ENCODE measurements at regions not wholly inside any gene's neighbourhood (a gene's known extent, or its start where the extent isn't known, plus 50 kb on each side); places are given as distances from the start of the nearest gene placed in this dataset.

- no peaks in the 10 kb centered on the region for H3K79me2 ChIP-seq (ENCODE audit: low read depth)
- H3K9ac ChIP-seq, result no peak overlapping the region
- H3K27ac ChIP-seq, result no peak overlapping the region
- no peak overlapping the region for H2AFZ ChIP-seq (replicated peaks)
- H3K27me3 ChIP-seq, result no peaks in the 10 kb centered on the region
- H3K4me1 ChIP-seq, result no peaks in the 10 kb centered on the region
- no peak overlapping the region for H3K4me2 ChIP-seq
- Mint-ChIP-seq H3K27ac (no peak overlapping the region), H3K27me3 (ENCODE audit: insufficient read depth, low read depth) (peaks cover 2% of the 10 kb centered on the region), H3K4me3 (no peak overlapping the region), H3K36me3 (no peaks in the 10 kb centered on the region), H3K9me3 (no peaks in the 10 kb centered on the region), H3K4me1 (peaks cover 7% of the 10 kb centered on the region)
- H4K20me1 ChIP-seq (ENCODE audit: low read depth), result no peaks in the 10 kb centered on the region
- no peak for DNase-seq (ENCODE audit: low spot score)
- H3F3A ChIP-seq (ENCODE audit: low read depth), result no peaks in the 10 kb centered on the region
- no peak overlapping the region for H3K4me3 ChIP-seq
- H3K9me3 ChIP-seq (ENCODE audit: low read depth), result no peaks in the 10 kb centered on the region
- no peaks in the 10 kb centered on the region for H3K36me3 ChIP-seq
- no peak for TF ChIP-seq EZH2phosphoT487 (IDR thresholded peaks at IDR 0.05)
- no peak for TF ChIP-seq EZH2 (IDR thresholded peaks at IDR 0.05)
- no peak for TF ChIP-seq CTCF (IDR thresholded peaks at IDR 0.05)
Measured at GRCh38 chr3:69669070-69669469, 70.2 kb upstream of the MITF start.

- H3K4me3 ChIP-seq, result no peak overlapping the region
- no peak overlapping the region for H3K27ac ChIP-seq
- peaks cover 5% of the 10 kb centered on the region for H3K9me3 Mint-ChIP-seq
- no peaks in the 10 kb centered on the region for H3K4me1 ChIP-seq
- H3K36me3 ChIP-seq, result no peaks in the 10 kb centered on the region
- no peaks in the 10 kb centered on the region for H4K20me1 ChIP-seq (ENCODE audit: low read depth)
- H3K9ac ChIP-seq, result no peak overlapping the region
- H3K27me3 Mint-ChIP-seq (ENCODE audit: insufficient read depth, low read depth), result peaks cover 2% of the 10 kb centered on the region
- H3F3A ChIP-seq (ENCODE audit: low read depth), result no peaks in the 10 kb centered on the region
- H3K9me3 ChIP-seq (ENCODE audit: low read depth), result no peaks in the 10 kb centered on the region
- H3K27ac Mint-ChIP-seq, result no peak overlapping the region
- TF ChIP-seq EZH2 (IDR thresholded peaks at IDR 0.05), result no peak
- no peak for TF ChIP-seq EZH2phosphoT487 (IDR thresholded peaks at IDR 0.05)
- no peak for TF ChIP-seq CTCF (IDR thresholded peaks at IDR 0.05)
- no peaks in the 10 kb centered on the region for H3K79me2 ChIP-seq (ENCODE audit: low read depth)
- peak overlapping the region; percentile 74 for H2AFZ ChIP-seq (replicated peaks)
- H3K4me3 Mint-ChIP-seq, result no peak overlapping the region
- no peaks in the 10 kb centered on the region for H3K27me3 ChIP-seq
- H3K4me2 ChIP-seq, result no peak overlapping the region
- H3K4me1 Mint-ChIP-seq, result peaks cover 7% of the 10 kb centered on the region
- no peaks in the 10 kb centered on the region for H3K36me3 Mint-ChIP-seq
- no peak for DNase-seq (ENCODE audit: low spot score)
Measured at GRCh38 chr3:69665026-69665737, 74.1 kb upstream of the MITF start.

DNA sequence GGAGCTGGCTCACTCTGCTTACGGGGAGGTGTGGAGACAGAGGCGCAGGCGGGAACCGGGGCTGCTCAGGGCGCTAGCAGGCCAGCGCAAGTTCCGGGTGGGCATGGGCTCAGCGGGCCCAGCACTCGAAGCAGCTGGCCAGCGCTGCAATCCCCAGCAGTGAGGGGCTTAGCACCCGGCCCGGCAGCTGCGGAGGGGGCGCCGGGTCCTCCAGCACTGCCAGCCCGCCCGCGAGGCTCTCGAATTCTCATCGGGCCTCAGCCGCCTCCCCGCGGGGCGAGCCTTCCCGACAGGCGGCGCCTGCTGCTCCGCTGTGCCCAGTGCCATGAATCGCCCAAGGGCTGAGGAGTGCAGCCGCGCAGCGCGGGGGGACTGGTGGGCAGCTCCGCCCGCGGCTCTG is 78.6 kb upstream of the MITF start:
- Histone ChIP-seq H3K4me1 (no peaks in the 10 kb centered on the region), H3K4me2 (no peak overlapping the region), H3K36me3 (no peaks in the 10 kb centered on the region), H3K9me3 (ENCODE audit: low read depth) (peaks cover 7% of the 10 kb centered on the region), H3K27ac (no peak overlapping the region), H3K4me3 (no peak overlapping the region), H3K9ac (no peak overlapping the region), H3K27me3 (no peaks in the 10 kb centered on the region), H3F3A (ENCODE audit: low read depth) (no peaks in the 10 kb centered on the region), H4K20me1 (ENCODE audit: low read depth) (no peaks in the 10 kb centered on the region), H3K79me2 (ENCODE audit: low read depth) (no peaks in the 10 kb centered on the region), H2AFZ (replicated peaks) (no peak overlapping the region)
- Mint-ChIP-seq H3K27me3 (ENCODE audit: insufficient read depth, low read depth) (peaks cover 2% of the 10 kb centered on the region), H3K9me3 (peaks cover 5% of the 10 kb centered on the region), H3K4me1 (peaks cover 7% of the 10 kb centered on the region), H3K36me3 (no peaks in the 10 kb centered on the region), H3K4me3 (no peak overlapping the region), H3K27ac (no peak overlapping the region)
- no peak for TF ChIP-seq EZH2 (IDR thresholded peaks at IDR 0.05)
- no peak for DNase-seq (ENCODE audit: low spot score)

- Histone ChIP-seq H3K4me1 (no peaks in the 10 kb centered on the region), H3K79me2 (ENCODE audit: low read depth) (no peaks in the 10 kb centered on the region), H3F3A (ENCODE audit: low read depth) (no peaks in the 10 kb centered on the region), H4K20me1 (ENCODE audit: low read depth) (no peaks in the 10 kb centered on the region), H2AFZ (replicated peaks) (no peak overlapping the region), H3K4me3 (no peak overlapping the region), H3K36me3 (no peaks in the 10 kb centered on the region), H3K27ac (no peak overlapping the region), H3K9ac (no peak overlapping the region), H3K9me3 (ENCODE audit: low read depth) (peaks cover 7% of the 10 kb centered on the region), H3K27me3 (no peaks in the 10 kb centered on the region), H3K4me2 (no peak overlapping the region)
- peaks cover 2% of the 10 kb centered on the region for H3K27me3 Mint-ChIP-seq (ENCODE audit: insufficient read depth, low read depth)
- no peak for DNase-seq (ENCODE audit: low spot score)
- peaks cover 5% of the 10 kb centered on the region for H3K9me3 Mint-ChIP-seq
- no peak overlapping the region for H3K4me3 Mint-ChIP-seq
- H3K36me3 Mint-ChIP-seq, result no peaks in the 10 kb centered on the region
- no peak overlapping the region for H3K27ac Mint-ChIP-seq
- TF ChIP-seq EZH2 (IDR thresholded peaks at IDR 0.05) (no peak), EZH2phosphoT487 (IDR thresholded peaks at IDR 0.05) (no peak), CTCF (IDR thresholded peaks at IDR 0.05) (no peak)
- no peaks in the 10 kb centered on the region for H3K4me1 Mint-ChIP-seq
Measured at GRCh38 chr3:69659180-69659910, 79.9 kb upstream of the MITF start.

All from neural progenitor cell (in vitro differentiated cells).